ENCODE measurements at regions not wholly inside any gene's neighbourhood (a gene's known extent, or its start where the extent isn't known, plus 50 kb on each side); places are given as distances from the start of the nearest gene placed in this dataset.
A peak's percentile ranks its signal among the peaks of the same experiment; 100 is the strongest.

DNA sequence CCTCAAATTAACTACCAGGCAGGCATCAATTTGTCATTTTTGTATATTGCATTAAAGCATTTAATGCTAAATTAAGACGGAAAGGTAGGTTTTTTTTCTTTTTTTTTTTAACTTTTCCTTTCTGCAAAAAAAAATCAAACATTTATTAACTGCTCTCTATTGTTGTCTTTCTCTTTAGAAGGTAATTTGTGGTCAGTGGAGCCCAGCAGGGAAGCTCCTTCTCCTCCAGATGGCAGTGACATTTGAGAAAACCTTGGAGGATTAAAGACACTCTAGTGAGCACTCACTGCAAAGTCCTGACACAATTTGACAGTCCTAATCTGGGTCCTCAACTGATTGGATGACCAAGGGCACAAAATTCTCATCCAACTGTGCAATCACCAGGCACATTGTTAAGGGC lies 102.4 kb downstream of the SLIT2 start:
- no peak for DNase-seq

DNA sequence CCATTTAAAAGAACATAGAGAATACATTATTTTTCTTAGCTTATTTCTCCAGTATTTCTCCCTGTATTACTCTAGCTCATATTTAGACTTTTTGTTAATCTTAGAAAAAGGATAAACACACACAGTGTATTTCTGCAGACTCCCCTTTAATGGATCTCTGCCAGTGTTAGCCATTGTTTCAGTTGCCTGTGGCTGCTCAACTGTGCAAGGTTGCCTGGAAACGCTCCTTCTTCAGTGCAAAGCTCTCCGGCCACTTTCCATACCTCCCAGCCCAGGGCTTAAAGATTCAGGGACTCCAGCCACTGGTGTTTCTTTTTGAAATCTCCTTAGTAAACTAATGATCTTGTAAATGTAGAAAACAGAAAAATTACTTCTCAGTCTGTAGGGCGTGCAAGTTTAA lies 104.9 kb downstream of the SLIT2 start:
- DNase-seq = peak; percentile 38

DNA sequence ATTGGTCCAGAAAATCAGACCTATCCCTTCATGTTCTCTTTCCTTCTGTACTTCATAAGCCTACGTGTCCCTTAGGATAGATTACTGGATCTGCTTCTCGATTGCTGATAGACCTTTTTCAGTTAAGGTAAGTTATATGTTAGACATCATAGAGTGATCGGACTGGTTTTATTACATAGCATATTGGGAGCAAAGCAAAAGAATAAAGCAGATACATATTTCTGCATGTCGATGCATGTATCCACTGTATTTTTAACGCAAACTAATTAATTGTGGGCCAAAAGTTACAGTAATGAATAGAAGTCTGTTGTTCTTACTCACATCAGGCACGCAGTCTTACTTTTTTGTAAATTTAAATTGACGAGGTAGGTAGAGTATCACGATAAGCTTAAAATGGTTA lies 106.4 kb downstream of the SLIT2 start:
- no peak for DNase-seq

DNA sequence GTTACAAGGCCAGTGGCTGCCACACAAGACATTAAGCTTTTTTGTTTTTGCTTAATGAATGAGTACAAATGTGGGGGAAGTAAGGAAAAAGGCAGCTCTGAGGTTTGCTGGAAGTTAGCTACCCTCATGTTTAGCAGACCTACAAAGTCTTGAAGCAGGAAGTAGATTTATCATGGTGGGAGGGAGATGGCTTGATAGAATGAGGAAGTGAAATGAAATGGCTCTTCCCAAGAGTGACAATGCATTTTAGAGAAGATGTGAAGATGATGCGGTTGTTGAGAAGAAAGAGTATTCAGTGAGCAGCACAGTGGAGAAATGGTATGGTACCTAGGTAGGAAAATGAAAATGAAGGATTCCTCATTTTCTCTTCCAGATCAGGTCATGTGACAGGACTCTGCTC lies 108.0 kb downstream of the SLIT2 start:
- DNase-seq = no peak

DNA sequence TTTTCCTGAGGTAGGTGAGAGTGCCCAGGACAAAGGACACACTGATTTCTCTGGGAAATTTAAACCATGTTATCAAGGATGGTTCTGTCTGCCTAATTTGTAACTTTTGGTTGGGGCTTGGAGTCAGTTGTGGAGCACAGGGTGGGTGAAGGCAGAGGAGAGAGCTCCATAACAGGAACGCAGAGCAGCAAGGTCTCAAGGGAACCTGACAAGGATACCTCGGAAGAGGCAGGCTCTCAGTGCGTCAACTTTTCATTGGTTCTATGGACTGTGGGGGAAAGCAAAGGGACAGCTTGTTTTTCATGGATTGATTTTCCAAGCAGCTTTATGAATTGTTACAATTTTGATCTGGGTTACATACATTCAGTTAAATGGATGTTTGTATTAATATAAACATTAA lies 110.4 kb downstream of the SLIT2 start:
- DNase-seq = no peak

DNA sequence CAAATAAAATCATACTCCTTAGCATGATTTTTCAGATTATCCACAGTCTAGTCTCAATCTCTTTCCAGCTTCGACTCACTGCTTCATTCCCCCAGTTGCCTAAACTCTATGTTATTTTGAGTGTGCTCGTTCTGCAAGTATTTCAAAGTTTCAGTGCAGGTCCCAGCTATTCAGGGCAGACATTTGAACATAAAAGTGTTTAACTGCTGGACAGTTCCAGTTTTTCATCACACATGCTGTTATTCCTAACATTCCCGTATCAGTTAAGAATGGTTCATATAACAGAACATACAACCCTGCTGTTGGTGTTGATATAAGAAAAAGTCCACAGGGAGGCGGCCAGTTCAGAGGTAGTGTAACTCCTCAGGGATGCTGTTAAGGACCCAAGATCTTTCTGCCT lies 113.3 kb downstream of the SLIT2 start:
- no peak for DNase-seq

DNA sequence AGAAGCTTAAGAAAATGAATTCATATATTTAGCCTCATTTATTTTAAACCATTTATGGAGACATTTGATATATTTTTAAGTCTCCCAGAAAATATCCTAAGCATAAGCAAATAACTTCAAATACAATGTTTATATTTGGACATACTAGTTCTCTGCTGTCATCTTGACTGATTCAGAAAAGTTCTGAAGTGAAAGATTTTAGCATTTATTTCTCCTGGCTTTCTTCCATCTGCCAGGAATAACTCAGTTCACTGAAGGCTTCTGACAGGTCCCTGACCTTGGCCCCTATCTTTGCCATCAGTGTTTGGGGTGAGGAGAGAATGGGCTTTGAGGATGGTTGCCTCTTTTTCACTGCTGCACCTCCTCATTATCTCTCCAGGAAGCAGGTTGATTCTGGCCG lies 115.7 kb downstream of the SLIT2 start:
- DNase-seq = no peak

DNA sequence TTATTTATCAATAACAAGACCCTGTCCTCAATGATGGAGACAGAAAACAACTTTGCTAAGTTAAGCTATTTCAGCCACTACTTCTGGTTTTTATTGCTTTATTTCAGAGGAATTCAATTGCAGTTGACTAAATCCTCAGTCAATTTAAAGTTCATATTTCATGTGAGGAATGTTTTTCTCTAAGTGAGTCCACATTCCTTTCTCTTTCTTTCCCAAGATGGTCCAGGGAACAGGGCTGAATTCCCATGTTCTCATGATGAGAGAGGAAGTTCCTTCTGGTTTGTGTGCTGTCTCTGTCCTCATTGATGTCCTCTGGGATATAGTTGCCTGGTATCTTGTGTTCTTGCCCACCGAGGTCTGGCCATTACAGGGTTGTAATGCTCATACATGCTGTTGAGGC lies 117.2 kb downstream of the SLIT2 start:
- no peak for DNase-seq

DNA sequence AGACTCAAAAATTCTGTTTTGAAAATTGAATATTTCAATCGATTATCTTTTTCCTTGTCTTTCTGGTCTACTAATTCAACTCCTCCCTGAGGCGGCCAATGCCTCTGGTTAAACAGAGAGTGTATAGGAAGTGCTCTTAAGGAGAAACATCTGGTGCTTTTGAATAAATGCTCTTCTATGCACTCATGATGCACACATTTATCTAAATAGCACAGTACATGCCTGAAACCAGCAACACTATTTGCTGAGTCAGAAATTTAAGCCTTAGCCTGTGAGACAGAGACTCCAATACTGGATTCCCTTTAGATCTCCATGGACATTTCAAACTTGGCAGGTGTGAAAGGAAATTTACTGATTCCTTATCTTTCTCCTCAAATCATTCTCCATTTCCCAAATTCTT lies 118.6 kb downstream of the SLIT2 start:
- DNase-seq = no peak

DNA sequence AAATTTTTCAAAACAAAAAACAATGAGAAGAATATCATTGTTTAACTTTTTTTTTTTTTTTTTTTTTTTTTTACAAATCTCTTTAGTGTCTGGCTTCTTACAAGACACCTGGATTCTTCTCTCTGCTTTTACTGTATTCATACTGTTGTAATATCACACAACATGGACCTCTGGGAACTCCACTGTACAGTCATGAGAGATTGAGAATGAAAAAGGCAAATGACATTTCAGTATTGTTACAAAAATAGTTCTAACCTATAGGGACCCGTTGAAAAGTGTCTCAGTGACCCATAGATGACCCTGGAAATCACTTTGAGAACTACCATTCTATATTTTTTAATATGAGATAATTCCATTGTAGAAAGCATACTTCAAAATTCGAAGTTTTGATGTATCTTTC lies 124.4 kb downstream of the SLIT2 start:
- DNase-seq = no peak

DNA sequence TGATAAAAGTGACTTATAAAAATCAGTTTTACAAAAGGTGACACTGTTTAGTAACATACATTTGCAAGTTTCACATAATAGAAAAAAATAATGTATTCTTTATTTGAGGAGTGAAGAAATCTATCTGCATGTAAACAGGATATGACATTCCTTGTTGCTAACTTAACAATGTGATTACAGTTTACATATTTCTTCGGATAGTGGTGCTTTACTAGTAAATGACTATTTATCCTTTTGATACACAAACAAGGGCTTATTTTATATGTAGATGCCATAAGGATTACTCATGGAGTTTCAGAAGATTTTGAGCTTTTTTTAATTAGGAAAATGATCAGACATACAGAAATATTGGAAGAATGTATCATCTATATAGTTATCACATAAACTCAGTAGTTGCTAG lies 126.5 kb downstream of the SLIT2 start:
- no peak for DNase-seq

DNA sequence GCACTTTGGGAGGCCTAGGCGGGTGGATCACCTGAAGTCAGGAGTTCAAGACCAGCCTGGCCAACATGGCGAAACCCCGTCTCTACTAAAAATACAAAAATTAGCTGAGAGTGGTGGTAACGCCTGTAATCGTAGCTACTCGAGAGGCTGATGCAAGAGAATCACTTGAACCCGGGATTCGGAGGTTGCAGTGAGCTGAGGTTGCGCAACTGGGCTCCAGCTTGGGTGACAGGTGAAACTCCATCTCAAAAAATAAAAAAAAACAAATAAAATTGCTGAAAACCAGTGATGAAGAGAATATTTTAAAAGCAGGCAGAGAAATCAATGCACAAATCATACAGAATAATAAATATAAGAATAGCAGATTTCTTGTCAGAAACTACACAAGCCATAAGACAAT lies 129.3 kb downstream of the SLIT2 start:
- no peak for DNase-seq

DNA sequence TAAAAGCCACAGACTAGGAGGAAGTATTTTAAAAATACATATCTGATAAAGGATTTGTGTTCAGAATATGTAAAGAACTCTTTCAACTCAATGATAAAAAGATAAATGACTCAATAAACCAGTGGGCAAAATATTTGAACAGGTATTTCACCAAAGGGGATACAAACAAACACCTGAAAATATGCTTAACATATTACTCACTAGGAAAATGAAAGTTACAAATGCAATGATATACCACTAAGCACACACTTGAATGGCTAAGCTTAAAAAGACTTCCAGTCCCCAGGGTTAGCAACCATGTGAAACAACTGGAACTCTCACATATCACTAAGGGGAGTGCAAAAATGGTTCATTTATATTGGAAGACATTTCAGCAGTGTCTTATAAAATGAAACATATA lies 131.6 kb downstream of the SLIT2 start:
- DNase-seq = no peak

DNA sequence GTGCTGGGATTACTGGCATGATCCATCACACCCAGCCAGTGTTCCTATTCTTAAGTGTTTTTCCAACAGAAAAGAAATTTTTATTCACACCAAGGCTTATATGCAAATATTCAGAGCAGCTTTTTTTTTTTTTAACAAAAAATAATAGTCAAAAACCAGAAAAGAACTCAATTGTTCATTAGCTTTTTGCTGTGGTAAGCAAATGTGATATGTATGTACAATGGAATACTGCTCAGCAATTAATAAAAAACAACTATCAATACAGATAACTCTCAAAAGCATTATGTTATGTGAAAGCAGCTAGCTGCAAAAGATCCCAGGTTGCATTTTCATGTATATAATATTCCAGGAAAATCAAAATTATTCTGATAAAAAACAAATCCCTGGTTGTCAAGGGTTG lies 132.3 kb downstream of the SLIT2 start:
- no peak for DNase-seq

DNA sequence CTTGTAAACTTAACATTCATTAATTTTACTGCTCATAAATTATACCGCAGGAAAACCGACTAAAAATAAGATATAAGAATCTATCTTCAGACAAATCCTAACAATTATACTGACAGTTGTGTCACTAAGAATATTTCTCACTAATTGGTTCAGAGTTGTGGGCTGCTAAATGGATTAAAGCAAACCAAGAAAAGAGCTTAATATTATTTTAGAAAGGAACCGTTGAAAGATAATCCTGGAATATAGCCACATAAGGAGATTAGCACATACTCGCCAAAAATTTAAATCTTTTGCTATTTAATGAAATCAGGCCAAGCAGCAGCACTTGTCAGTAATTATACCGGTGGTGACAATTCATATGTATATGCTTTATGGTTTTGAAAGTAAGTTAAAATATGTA lies 132.8 kb downstream of the SLIT2 start:
- no peak for DNase-seq

DNA sequence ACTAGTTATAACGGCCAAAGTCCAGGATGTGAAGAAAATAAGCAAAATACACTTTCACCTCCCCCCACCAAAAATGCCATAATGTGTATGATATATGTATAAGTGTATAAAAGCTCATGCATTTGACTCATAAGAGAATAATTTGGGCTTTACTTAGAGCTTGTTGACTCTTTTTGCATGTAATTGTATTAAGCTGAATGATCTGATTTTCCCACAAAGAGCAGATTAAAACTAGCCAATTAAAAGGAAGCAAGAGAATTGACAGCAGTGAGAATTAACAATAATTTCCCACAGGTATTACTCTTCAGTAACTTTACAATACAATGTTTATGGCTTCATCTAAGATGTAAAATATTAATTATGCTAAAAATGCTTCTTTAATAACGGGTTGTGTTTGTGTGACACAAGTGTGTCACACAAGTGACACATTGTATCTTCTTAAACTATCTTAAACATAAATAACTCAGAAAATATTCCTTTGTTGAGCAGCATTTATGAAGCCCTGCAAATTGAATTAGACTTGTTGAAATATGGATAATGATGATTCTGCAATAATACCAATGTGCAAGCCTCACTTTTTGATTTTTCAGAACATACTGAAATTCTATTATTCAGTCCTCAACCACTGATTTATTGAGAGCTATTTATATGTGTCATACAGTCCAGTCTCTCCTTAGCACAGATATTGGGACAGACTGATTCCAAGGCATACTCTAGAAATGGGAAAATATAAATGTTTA lies 134.5 kb downstream of the SLIT2 start:
- no peak for DNase-seq

DNA sequence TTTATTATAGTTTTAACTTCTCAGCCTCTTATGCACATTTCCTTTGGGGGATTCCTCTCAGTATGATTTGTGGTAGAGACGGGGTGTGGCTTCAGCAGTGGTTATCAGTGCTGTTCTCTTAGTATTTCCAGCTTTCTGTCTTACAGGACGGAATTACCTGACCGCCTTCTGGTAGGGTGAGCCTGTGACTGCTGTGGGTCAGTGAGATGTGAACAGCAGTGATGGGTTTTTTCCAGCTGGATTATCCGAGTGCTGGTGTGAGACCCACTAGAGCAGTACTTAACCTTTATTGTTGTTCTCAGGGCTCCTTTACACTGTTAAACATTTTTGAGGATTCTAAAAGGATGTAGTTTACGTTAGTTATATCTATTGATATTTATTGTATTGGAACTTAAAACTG lies 135.2 kb downstream of the SLIT2 start:
- DNase-seq = no peak

DNA sequence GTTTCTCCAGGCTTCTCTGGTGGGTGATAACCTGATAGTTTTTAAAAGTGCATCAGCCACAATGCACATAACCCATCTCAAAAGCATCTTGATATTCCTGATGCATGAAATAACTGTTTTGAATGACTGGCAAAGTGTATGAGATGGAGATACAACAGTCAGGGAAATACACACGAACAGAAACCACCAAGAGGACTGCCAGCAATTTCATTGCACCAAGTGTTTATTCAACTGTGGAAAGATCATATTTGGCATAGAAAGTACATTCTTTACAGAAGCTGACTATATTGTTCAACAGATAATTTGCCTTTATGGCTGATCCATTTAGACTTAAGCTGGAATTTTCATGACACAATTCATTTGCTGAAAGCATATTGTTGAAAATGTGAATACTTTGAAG lies 139.5 kb downstream of the SLIT2 start:
- no peak for DNase-seq

DNA sequence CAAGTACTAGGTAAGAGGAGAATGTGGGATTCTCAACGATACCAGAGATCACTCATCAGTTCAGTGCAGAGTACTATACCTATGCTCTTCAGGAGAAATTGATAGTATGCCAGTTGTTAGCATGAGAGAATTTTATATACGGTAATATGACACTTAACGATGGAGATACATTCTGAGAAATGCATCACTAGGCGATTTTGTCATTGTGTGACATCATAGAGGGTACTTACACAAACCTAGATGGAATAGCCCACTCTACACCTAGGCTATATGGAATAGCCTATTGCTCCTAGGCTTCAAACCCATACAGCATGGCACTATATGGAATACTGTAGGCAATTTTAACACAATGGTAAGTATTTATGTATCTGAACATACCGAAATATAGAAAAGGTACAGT lies 140.2 kb downstream of the SLIT2 start:
- no peak for DNase-seq

DNA sequence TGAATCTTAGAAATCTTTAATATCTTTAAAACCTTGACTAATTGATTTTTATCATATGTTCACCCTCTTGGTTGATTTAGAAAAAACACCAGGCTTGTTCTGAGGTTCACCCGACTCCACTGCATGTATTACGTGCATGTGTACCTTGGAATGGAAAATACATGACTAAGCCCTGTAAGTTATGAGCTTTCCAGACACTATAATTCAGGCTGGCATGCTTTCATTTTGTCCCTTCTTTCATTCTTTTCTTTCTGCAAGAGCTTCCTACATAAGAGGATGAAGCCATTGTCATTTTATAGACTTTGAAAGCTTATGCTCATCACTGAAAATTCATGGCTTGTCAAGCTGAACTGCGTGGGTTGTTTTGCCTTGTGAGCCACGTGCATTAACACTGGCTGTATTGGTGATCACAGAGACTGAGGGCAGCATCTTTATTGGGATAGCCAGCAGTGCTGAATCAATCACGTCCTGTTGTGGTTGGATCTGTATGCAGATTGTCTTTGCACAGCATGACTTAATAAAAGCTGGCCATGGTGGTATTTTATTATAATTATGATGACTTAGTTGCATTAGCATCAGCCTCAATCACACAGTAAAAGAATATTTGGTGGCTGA lies 141.9 kb downstream of the SLIT2 start:
- no peak for DNase-seq

DNA sequence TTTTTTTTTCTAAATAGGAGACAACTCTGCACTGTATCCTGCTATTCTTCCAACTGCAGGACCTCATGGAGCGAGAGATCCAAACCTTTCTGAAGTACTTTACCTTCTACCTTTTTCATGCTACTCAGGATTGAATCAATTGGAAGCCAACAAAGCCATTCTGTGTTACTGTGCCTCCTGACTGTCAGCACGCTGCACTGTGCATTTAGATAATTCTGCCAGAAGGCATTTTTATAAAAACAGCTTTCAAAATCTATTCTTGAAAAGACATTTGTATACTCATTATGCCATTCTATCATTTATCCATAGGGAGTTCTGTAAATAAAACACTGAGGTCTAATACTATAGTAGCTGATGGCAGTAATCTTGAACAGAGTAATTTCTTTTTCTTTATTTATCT lies 142.8 kb downstream of the SLIT2 start:
- no peak for DNase-seq

DNA sequence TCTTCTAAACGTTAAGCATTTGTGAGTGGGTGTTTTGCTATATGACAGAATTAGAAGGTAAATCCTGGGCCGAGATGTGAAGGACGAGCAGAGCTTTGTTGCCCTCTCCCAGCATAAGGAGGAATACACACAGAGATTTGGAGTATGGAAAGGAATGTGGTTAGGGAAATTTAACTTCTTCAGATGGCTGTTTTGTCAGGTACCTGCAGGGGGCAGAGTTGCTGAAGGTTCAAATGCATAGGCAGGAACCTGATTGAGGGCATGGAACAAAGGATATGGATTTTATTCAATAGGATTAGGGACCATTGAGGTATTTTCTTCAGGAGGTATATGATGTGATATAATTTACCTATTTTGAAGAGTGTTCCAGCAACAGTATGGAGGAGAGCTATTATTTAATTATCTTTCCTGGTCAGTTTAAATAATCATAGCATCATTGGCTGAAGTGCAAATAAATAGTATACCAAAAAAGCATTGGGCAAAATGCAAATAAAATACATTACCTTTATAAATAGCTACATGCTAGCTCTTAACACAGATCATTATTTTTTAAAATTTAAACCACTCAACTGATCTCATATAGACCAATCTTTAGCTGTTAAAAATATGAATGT lies 143.6 kb downstream of the SLIT2 start:
- peak; percentile 63 for DNase-seq

DNA sequence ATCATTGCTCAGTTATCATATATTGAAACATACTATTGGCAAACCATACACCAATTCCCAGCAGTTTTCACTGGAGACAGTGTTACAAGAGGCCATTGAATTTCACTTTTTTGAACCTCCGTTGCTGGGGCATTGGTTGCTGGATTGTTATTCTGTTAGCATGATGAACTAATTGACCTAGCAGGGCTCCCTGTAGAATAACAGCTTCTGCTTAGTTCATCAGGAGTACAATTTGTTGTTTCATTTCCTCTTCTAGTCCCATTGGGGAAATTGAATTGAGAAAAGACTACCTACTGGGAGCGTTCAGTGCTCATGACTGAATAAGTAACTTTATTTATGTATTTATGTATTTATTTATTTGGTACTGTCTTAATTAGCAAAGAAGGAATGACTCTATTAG lies 151.6 kb downstream of the SLIT2 start:
- no peak for DNase-seq

DNA sequence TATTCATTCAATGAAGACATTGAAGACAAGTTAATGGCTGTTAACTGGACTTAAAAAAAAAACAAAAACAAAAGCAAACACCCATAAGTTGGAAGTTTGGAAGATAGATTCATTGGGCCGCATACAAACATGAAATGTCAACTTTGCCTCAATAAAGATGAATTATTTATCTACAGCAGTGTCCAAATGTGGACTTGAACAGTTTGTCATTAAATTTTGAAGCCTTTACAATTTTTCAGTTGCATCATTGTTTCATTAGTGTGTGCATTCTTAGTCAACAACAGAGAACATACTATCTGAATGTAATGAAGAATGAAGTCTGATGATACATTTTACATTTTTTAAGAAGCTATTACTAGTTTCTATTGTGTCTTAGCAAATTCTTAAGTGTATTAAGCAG lies 152.1 kb downstream of the SLIT2 start:
- DNase-seq = no peak

DNA sequence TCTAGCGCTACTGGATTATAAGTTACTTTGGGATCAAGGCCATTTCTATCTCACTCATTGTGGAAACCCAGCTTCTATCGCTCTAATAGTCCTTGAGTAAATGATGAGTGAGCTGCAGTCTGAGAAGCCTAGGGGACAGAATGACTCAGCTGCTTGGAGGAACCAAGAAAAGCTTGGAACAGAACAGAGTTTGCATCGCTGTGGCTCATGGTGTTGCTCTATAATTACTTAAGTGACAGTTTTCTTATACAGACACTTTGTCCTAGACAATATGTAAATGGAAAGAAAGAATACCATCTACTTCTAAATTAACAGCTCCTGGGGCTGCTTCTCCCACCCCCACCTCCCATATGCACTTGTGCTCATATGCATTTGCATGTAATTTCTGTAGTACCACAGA lies 156.9 kb downstream of the SLIT2 start:
- no peak for DNase-seq

Measured in dermis blood vessel endothelial cell (primary cell).